Osteocyte (in vitro differentiated cells): ENCODE measurements at regions not wholly inside any gene's neighbourhood (a gene's known extent, or its start where the extent isn't known, plus 50 kb on each side); places are given as distances from the start of the nearest gene placed in this dataset.

Source experiments
- DNase-seq: peaks from one replicate; pipeline ENCODE4 v3.0.0; 2021; ENCODE audit warnings: mixed read lengths; ENCODE audit not compliant: unreplicated experiment; ENCODE audit errors: extremely low spot score
- H3K27ac Mint-ChIP-seq: one replicate; pipeline ENCODE4 v1.8.0; 2021; ENCODE audit warnings: mild to moderate bottlenecking, mixed read lengths; ENCODE audit not compliant: unreplicated experiment
- H3K27me3 Mint-ChIP-seq: one replicate; pipeline ENCODE4 v1.8.0; 2021; ENCODE audit warnings: mixed read lengths; ENCODE audit not compliant: unreplicated experiment
- H3K36me3 Mint-ChIP-seq: one replicate; pipeline ENCODE4 v1.8.0; 2021; ENCODE audit warnings: mixed read lengths; ENCODE audit not compliant: unreplicated experiment
- H3K4me1 Mint-ChIP-seq: one replicate; pipeline ENCODE4 v1.8.0; 2021; ENCODE audit warnings: mixed read lengths; ENCODE audit not compliant: unreplicated experiment
- H3K4me3 Mint-ChIP-seq: one replicate; pipeline ENCODE4 v1.8.0; 2021; ENCODE audit warnings: mild to moderate bottlenecking, moderate library complexity, mixed read lengths; ENCODE audit not compliant: unreplicated experiment
- H3K9me3 Mint-ChIP-seq: one replicate; pipeline ENCODE4 v1.8.0; 2021; ENCODE audit warnings: mixed read lengths; ENCODE audit not compliant: unreplicated experiment
- CTCF ChIP-seq: fragments of 200-600 bp; sonication (generic); IDR thresholded peaks from 2 replicates; pipeline ENCODE4 v1.5.0; 2021; ENCODE audit warnings: antibody characterized with exemption, mild to moderate bottlenecking, moderate library complexity

- H3K9me3 Mint-ChIP-seq = peaks cover 30% of the 10 kb centered on the region
- TF ChIP-seq CTCF = no peak
- H3K4me1 Mint-ChIP-seq = no peaks in the 10 kb centered on the region
- H3K27ac Mint-ChIP-seq = no peak overlapping the region
- no peaks in the 10 kb centered on the region for H3K36me3 Mint-ChIP-seq
- H3K4me3 Mint-ChIP-seq = no peak overlapping the region
- DNase-seq = no peak
- peaks cover 22% of the 10 kb centered on the region for H3K27me3 Mint-ChIP-seq
Observed at GRCh38 chr12:94815958-94816357, 165.6 kb upstream of the TMCC3 start.

GRCh38 chr12:94815450-94815849 lies 165.1 kb upstream of the TMCC3 start:
- no peak for DNase-seq
- no peaks in the 10 kb centered on the region for H3K36me3 Mint-ChIP-seq
- TF ChIP-seq CTCF = no peak
- peaks cover 32% of the 10 kb centered on the region for H3K9me3 Mint-ChIP-seq
- H3K27me3 Mint-ChIP-seq = peaks cover 19% of the 10 kb centered on the region
- H3K27ac Mint-ChIP-seq = no peak overlapping the region
- H3K4me3 Mint-ChIP-seq = no peak overlapping the region
- no peaks in the 10 kb centered on the region for H3K4me1 Mint-ChIP-seq

- Mint-ChIP-seq H3K27ac (no peak overlapping the region), H3K4me1 (no peaks in the 10 kb centered on the region), H3K27me3 (peaks cover 14% of the 10 kb centered on the region), H3K36me3 (no peaks in the 10 kb centered on the region), H3K9me3 (peaks cover 32% of the 10 kb centered on the region), H3K4me3 (no peak overlapping the region)
- TF ChIP-seq CTCF = no peak
- DNase-seq = no peak
Observed at GRCh38 chr12:94813314-94813713, 163.0 kb upstream of the TMCC3 start.

GRCh38 chr12:94812345-94812744 lies 162.0 kb upstream of the TMCC3 start:
- Mint-ChIP-seq H3K4me3 (no peak overlapping the region), H3K9me3 (peaks cover 32% of the 10 kb centered on the region), H3K36me3 (no peaks in the 10 kb centered on the region), H3K4me1 (no peaks in the 10 kb centered on the region), H3K27me3 (peaks cover 14% of the 10 kb centered on the region), H3K27ac (no peak overlapping the region)
- no peak for TF ChIP-seq CTCF
- no peak for DNase-seq

GRCh38 chr12:94811611-94812010 lies 161.3 kb upstream of the TMCC3 start:
- DNase-seq = no peak
- no peak for TF ChIP-seq CTCF
- Mint-ChIP-seq H3K4me1 (no peaks in the 10 kb centered on the region), H3K27ac (no peak overlapping the region), H3K4me3 (no peak overlapping the region), H3K36me3 (no peaks in the 10 kb centered on the region), H3K27me3 (peaks cover 14% of the 10 kb centered on the region), H3K9me3 (peaks cover 32% of the 10 kb centered on the region)
